Vagina (tissue), 2 donors: ENCODE measurements at regions not wholly inside any gene's neighbourhood (a gene's known extent, or its start where the extent isn't known, plus 50 kb on each side); places are given as distances from the start of the nearest gene placed in this dataset.

Source experiments
- CTCF ChIP-seq, 3 experiments: fragments of 450-650 bp in 2 of 3; fragments of 200-600 bp in 1 of 3; sonication (generic) in 1 of 3; IDR thresholded peaks; one replicate each; pipeline ENCODE4 v1.5.1; 2017 to 2019; ENCODE audit warnings: antibody characterized with exemption in 3 of 3, mild to moderate bottlenecking in 2 of 3, moderate library complexity in 2 of 3
- POLR2AphosphoS5 ChIP-seq, 2 donors: sonication (generic); formaldehyde crosslinking; IDR thresholded peaks; one replicate each; pipeline ENCODE4 v1.9.0; 2017; ENCODE audit warnings: antibody characterized with exemption in 2 of 2, mild to moderate bottlenecking in 2 of 2, low read depth in 1 of 2; ENCODE audit not compliant: insufficient read depth in 1 of 2

DNA sequence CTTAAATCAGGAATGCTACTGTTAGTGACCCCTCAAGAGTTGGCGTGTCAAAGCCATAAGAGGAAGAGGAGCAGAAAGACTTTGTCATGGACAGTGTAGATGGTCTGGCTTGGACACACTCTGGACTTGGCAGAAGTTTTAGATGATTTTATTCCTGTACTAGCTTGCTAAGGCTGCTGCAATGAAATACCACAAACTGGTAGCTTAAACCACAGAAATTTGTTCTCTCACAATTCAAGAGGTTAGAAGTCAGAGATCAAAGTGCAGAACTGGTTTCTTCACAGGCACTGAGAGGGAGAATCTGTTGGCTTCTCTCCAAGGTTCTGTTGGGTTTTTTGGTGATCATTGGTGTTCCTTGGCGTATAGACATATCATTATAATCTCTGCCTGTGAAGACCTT lies 869.8 kb upstream of the B3GALT2 start:
- TF ChIP-seq CTCF (IDR thresholded peaks at IDR 0.05) (no peak), POLR2AphosphoS5 (IDR thresholded peaks at IDR 0.05; ENCODE audit: insufficient read depth in 1 of 2, low read depth in 1 of 2) (no peak)
